HEK293 (cell line): ENCODE measurements at regions not wholly inside any gene's neighbourhood (a gene's known extent, or its start where the extent isn't known, plus 50 kb on each side); places are given as distances from the start of the nearest gene placed in this dataset.

Source experiments
- CTCF ChIA-PET: fragments of 350-600 bp; formaldehyde crosslinking; extraction: SDS; loops from one replicate; lab custom pipeline; 2021; ENCODE audit warnings: antibody characterized with exemption; lab: Yijun Ruan, JAX
- POLR2A ChIA-PET: fragments of 300-600 bp; formaldehyde crosslinking; extraction: SDS; loops from one replicate; lab custom pipeline; 2020; ENCODE audit warnings: antibody characterized with exemption, inconsistent platforms; lab: Yijun Ruan, JAX
- H3K27ac ChIP-seq: fragments of 200-500 bp; sonication (Bioruptor generic); 2 replicates; pipeline ENCODE4 v1.5.1; 2014; ENCODE audit warnings: low read depth, low read length, control low read depth, inconsistent platforms; ENCODE audit errors: extremely low read depth
- H3K36me3 ChIP-seq, 2 experiments: fragments of 200-500 bp in 1 of 2; sonication (Bioruptor generic) in 1 of 2; 1 replicate in 1 of 2; 2 replicates in 1 of 2; pipeline ENCODE4 v1.5.1; 2014 to 2017; ENCODE audit warnings: inconsistent platforms in 2 of 2, low read length in 2 of 2; ENCODE audit not compliant: control insufficient read depth in 2 of 2, insufficient read depth in 1 of 2
- H3K4me1 ChIP-seq: fragments of 200-500 bp; sonication (Bioruptor generic); 2 replicates; pipeline ENCODE4 v1.5.1; 2014; ENCODE audit warnings: mild to moderate bottlenecking, low read length, inconsistent platforms; ENCODE audit not compliant: control insufficient read depth, insufficient read depth
- H3K4me3 ChIP-seq: 2 replicates; pipeline ENCODE4 v1.5.1; 2011; ENCODE audit warnings: low read depth, mild to moderate bottlenecking, control low read depth, low read length, moderate library complexity
- H3K9me3 ChIP-seq: fragments of 200-500 bp; sonication (Bioruptor generic); 2 replicates; pipeline ENCODE4 v1.5.1; 2014; ENCODE audit warnings: low read depth, low read length, inconsistent platforms; ENCODE audit not compliant: control insufficient read depth, insufficient read depth
- HOXA7 ChIP-seq: sonication (generic); formaldehyde crosslinking; IDR thresholded peaks from 2 replicates; pipeline ENCODE4 v1.8.1; 2022; ENCODE audit warnings: missing genetic modification reagents, borderline replicate concordance
- KLF7 ChIP-seq: fragments of 450-650 bp; formaldehyde crosslinking; IDR thresholded peaks from 2 replicates; pipeline ENCODE4 v1.5.1; 2016; ENCODE audit warnings: missing biosample characterization, missing genetic modification characterization, borderline replicate concordance
- PBX3 ChIP-seq: sonication (generic); formaldehyde crosslinking; IDR thresholded peaks from 2 replicates; pipeline ENCODE4 v1.8.1; 2022; ENCODE audit warnings: mild to moderate bottlenecking, moderate library complexity, missing genetic modification reagents
- PRDM1 ChIP-seq: fragments of 450-650 bp; formaldehyde crosslinking; IDR thresholded peaks from 2 replicates; pipeline ENCODE4; 2016; ENCODE audit warnings: missing biosample characterization, missing genetic modification characterization
- YY1 ChIP-seq: fragments of 450-650 bp; formaldehyde crosslinking; IDR thresholded peaks from 2 replicates; pipeline ENCODE4 v1.5.1; 2018; ENCODE audit warnings: missing biosample characterization, missing genetic modification characterization
- YY2 ChIP-seq: fragments of 450-650 bp; formaldehyde crosslinking; IDR thresholded peaks from 2 replicates; pipeline ENCODE4 v1.5.1; 2016; ENCODE audit warnings: missing biosample characterization, missing genetic modification characterization
- ZBTB44 ChIP-seq: fragments of 450-650 bp; IDR thresholded peaks from 2 replicates; pipeline ENCODE4 v1.5.1; 2018; ENCODE audit warnings: missing biosample characterization, mild to moderate bottlenecking, missing genetic modification characterization
- ZFP37 ChIP-seq: fragments of 450-650 bp; formaldehyde crosslinking; IDR thresholded peaks from 2 replicates; pipeline ENCODE4 v1.5.1; 2016; ENCODE audit warnings: missing biosample characterization, missing genetic modification characterization
- ZFP41 ChIP-seq: fragments of 450-650 bp; formaldehyde crosslinking; IDR thresholded peaks from 2 replicates; pipeline ENCODE4 v1.5.1; 2016; ENCODE audit warnings: missing biosample characterization, missing genetic modification characterization, borderline replicate concordance
- ZNF114 ChIP-seq: fragments of 450-650 bp; formaldehyde crosslinking; IDR thresholded peaks from 2 replicates; pipeline ENCODE4 v1.5.0; 2017; ENCODE audit warnings: missing biosample characterization, missing genetic modification characterization
- ZNF121 ChIP-seq: fragments of 450-650 bp; formaldehyde crosslinking; IDR thresholded peaks from 2 replicates; pipeline ENCODE4 v1.5.1; 2016; ENCODE audit warnings: missing biosample characterization, missing genetic modification characterization
- ZNF157 ChIP-seq: fragments of 450-650 bp; formaldehyde crosslinking; IDR thresholded peaks from 2 replicates; pipeline ENCODE4 v1.5.1; 2016; ENCODE audit warnings: missing biosample characterization, missing genetic modification characterization
- ZNF426 ChIP-seq: fragments of 450-650 bp; formaldehyde crosslinking; IDR thresholded peaks from 2 replicates; pipeline ENCODE4 v1.5.1; 2017; ENCODE audit warnings: missing biosample characterization, missing genetic modification characterization, mild to moderate bottlenecking, inconsistent platforms, moderate library complexity
- ZNF623 ChIP-seq: fragments of 450-650 bp; formaldehyde crosslinking; IDR thresholded peaks from 2 replicates; pipeline ENCODE4 v1.5.1; 2016; ENCODE audit warnings: missing biosample characterization, missing genetic modification characterization
- ZNF639 ChIP-seq: fragments of 450-650 bp; formaldehyde crosslinking; IDR thresholded peaks from 2 replicates; pipeline ENCODE4 v1.5.1; 2016; ENCODE audit warnings: missing biosample characterization, missing genetic modification characterization
- ZNF654 ChIP-seq: fragments of 450-650 bp; formaldehyde crosslinking; IDR thresholded peaks from 2 replicates; pipeline ENCODE4 v1.5.1; 2016; ENCODE audit warnings: low read depth, missing biosample characterization, missing genetic modification characterization
- ZNF670 ChIP-seq: fragments of 450-650 bp; formaldehyde crosslinking; IDR thresholded peaks from 2 replicates; pipeline ENCODE4 v1.5.1; 2016; ENCODE audit warnings: missing biosample characterization, missing genetic modification characterization, low read depth
- ZNF843 ChIP-seq: fragments of 450-650 bp; formaldehyde crosslinking; IDR thresholded peaks from 2 replicates; pipeline ENCODE4 v1.5.1; 2016; ENCODE audit warnings: missing biosample characterization, missing genetic modification characterization
- ZSCAN18 ChIP-seq: fragments of 450-650 bp; formaldehyde crosslinking; IDR thresholded peaks from 2 replicates; pipeline ENCODE4 v1.5.1; 2016; ENCODE audit warnings: missing biosample characterization, missing genetic modification characterization
- ZSCAN23 ChIP-seq: fragments of 450-650 bp; formaldehyde crosslinking; IDR thresholded peaks from 2 replicates; pipeline ENCODE4 v1.5.1; 2016; ENCODE audit warnings: missing biosample characterization, missing genetic modification characterization
- TF ChIP-seq, protein P1 (sequence below): fragments of 450-650 bp; formaldehyde crosslinking; conservative IDR thresholded peaks from 2 replicates; pipeline ENCODE4 v1.5.1; 2016; ENCODE audit warnings: low read depth, missing biosample characterization, missing genetic modification characterization
- TF ChIP-seq, protein P2 (sequence below): fragments of 450-650 bp; formaldehyde crosslinking; IDR thresholded peaks from 2 replicates; pipeline ENCODE4 v1.5.1; 2016; ENCODE audit warnings: missing biosample characterization, missing genetic modification characterization
- TF ChIP-seq, protein P3 (sequence below): fragments of 450-650 bp; formaldehyde crosslinking; IDR thresholded peaks from 2 replicates; pipeline ENCODE4 v1.5.1; 2016; ENCODE audit warnings: missing biosample characterization, missing genetic modification characterization

GRCh38 chr1:106200711-106201110, 855.8 kb upstream of the PRMT6 start (continued):
- TF ChIP-seq ZNF121 (tag by site-specific recombination) (no peak), ZNF623 (0 out of 2 replicates have a peak, but pooled peaks have one; percentile 16), ZFP37 (tag by site-specific recombination) (no peak), ZNF843 (tag by site-specific recombination) (no peak), ZNF157 (tag by site-specific recombination) (no peak), ZNF426 (tag by site-specific recombination) (peak; percentile 52), PRDM1 (no peak), ZNF639 (no peak), PBX3 (CRISPR knock-in tag) (no peak), ZNF670 (tag by site-specific recombination) (no peak), ZSCAN18 (tag by site-specific recombination) (no peak), HOXA7 (CRISPR knock-in tag) (no peak), KLF7 (tag by site-specific recombination) (no peak), ZNF114 (tag by site-specific recombination) (no peak), YY2 (tag by site-specific recombination) (no peak)
- TF ChIP-seq, protein P1, sequence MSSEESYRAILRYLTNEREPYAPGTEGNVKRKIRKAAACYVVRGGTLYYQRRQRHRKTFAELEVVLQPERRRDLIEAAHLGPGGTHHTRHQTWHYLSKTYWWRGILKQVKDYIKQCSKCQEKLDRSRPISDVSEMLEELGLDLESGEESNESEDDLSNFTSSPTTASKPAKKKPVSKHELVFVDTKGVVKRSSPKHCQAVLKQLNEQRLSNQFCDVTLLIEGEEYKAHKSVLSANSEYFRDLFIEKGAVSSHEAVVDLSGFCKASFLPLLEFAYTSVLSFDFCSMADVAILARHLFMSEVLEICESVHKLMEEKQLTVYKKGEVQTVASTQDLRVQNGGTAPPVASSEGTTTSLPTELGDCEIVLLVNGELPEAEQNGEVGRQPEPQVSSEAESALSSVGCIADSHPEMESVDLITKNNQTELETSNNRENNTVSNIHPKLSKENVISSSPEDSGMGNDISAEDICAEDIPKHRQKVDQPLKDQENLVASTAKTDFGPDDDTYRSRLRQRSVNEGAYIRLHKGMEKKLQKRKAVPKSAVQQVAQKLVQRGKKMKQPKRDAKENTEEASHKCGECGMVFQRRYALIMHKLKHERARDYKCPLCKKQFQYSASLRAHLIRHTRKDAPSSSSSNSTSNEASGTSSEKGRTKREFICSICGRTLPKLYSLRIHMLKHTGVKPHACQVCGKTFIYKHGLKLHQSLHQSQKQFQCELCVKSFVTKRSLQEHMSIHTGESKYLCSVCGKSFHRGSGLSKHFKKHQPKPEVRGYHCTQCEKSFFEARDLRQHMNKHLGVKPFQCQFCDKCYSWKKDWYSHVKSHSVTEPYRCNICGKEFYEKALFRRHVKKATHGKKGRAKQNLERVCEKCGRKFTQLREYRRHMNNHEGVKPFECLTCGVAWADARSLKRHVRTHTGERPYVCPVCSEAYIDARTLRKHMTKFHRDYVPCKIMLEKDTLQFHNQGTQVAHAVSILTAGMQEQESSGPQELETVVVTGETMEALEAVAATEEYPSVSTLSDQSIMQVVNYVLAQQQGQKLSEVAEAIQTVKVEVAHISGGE (tag by site-specific recombination) = peak; percentile 43; the same call in 1 of the 2 replicates
- TF ChIP-seq, protein P2, sequence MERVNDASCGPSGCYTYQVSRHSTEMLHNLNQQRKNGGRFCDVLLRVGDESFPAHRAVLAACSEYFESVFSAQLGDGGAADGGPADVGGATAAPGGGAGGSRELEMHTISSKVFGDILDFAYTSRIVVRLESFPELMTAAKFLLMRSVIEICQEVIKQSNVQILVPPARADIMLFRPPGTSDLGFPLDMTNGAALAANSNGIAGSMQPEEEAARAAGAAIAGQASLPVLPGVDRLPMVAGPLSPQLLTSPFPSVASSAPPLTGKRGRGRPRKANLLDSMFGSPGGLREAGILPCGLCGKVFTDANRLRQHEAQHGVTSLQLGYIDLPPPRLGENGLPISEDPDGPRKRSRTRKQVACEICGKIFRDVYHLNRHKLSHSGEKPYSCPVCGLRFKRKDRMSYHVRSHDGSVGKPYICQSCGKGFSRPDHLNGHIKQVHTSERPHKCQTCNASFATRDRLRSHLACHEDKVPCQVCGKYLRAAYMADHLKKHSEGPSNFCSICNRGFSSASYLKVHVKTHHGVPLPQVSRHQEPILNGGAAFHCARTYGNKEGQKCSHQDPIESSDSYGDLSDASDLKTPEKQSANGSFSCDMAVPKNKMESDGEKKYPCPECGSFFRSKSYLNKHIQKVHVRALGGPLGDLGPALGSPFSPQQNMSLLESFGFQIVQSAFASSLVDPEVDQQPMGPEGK = no peak

DNA sequence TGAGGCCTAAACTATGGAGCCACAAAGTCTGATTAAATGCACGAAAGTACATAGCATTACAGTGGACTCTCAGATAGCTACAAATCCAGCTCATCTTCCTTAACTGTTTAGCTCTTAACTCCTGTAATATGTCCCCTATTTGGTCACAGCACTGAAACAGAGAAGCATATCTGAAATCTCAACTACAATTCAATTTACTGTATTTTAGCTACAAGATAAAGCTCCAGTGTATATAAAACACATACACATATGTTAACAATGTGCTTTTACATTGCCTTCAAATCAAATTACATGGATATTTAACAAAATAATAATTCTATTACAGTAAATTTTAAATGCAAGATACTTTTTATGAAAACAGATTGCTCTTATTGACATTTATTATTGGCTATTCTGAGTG, 849.3 kb upstream of the PRMT6 start:
- no peaks in the 10 kb centered on the region for H3K36me3 ChIP-seq
- H3K9me3 ChIP-seq = no peaks in the 10 kb centered on the region; the same call in 1 of the 2 replicates
- H3K4me1 ChIP-seq = no peaks in the 10 kb centered on the region
- POLR2A ChIA-PET = no interaction called here
- TF ChIP-seq ZNF114 (tag by site-specific recombination) (no peak), ZSCAN23 (tag by site-specific recombination) (no peak), ZNF654 (no peak), ZFP41 (tag by site-specific recombination) (no peak), YY1 (no peak), ZBTB44 (no peak)
- TF ChIP-seq, protein P3, sequence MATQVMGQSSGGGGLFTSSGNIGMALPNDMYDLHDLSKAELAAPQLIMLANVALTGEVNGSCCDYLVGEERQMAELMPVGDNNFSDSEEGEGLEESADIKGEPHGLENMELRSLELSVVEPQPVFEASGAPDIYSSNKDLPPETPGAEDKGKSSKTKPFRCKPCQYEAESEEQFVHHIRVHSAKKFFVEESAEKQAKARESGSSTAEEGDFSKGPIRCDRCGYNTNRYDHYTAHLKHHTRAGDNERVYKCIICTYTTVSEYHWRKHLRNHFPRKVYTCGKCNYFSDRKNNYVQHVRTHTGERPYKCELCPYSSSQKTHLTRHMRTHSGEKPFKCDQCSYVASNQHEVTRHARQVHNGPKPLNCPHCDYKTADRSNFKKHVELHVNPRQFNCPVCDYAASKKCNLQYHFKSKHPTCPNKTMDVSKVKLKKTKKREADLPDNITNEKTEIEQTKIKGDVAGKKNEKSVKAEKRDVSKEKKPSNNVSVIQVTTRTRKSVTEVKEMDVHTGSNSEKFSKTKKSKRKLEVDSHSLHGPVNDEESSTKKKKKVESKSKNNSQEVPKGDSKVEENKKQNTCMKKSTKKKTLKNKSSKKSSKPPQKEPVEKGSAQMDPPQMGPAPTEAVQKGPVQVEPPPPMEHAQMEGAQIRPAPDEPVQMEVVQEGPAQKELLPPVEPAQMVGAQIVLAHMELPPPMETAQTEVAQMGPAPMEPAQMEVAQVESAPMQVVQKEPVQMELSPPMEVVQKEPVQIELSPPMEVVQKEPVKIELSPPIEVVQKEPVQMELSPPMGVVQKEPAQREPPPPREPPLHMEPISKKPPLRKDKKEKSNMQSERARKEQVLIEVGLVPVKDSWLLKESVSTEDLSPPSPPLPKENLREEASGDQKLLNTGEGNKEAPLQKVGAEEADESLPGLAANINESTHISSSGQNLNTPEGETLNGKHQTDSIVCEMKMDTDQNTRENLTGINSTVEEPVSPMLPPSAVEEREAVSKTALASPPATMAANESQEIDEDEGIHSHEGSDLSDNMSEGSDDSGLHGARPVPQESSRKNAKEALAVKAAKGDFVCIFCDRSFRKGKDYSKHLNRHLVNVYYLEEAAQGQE (tag by site-specific recombination) = no peak
- no peak overlapping the region for H3K27ac ChIP-seq
- CTCF ChIA-PET = no interaction called here
- no peak overlapping the region for H3K4me3 ChIP-seq
